Skeletal muscle satellite cell (primary cell): ENCODE measurements at regions not wholly inside any gene's neighbourhood (a gene's known extent, or its start where the extent isn't known, plus 50 kb on each side); places are given as distances from the start of the nearest gene placed in this dataset.
A peak's percentile ranks its signal among the peaks of the same experiment; 100 is the strongest.
"Not testable (repeated sequence)": the region's sequence is repeated elsewhere in the genome, so short reads cannot be mapped to it uniquely, and the experiment has no call there.

Experiments used
- H3K27me3 ChIP-seq: 2 replicates; pipeline ENCODE4 v1.7.0; 2013; ENCODE audit warnings: low read length; ENCODE audit not compliant: control insufficient read depth, insufficient read depth
- H3K36me3 ChIP-seq: 2 replicates; pipeline ENCODE4 v1.7.0; 2013; ENCODE audit warnings: mild to moderate bottlenecking, control low read depth, low read length; ENCODE audit not compliant: insufficient read depth
- H3K4me1 ChIP-seq: 2 replicates; pipeline ENCODE4 v1.7.0; 2013; ENCODE audit warnings: low read length; ENCODE audit not compliant: control insufficient read depth, insufficient read depth
- H3K4me2 ChIP-seq: 2 replicates; pipeline ENCODE4 v1.7.0; 2013; ENCODE audit warnings: mild to moderate bottlenecking, low read length
- H3K4me3 ChIP-seq: 2 replicates; pipeline ENCODE4 v1.7.0; 2013; ENCODE audit warnings: low read length
- H3K9ac ChIP-seq: 2 replicates; pipeline ENCODE4 v1.7.0; 2013; ENCODE audit warnings: mild to moderate bottlenecking, low read depth, low read length, moderate library complexity
- H3K9me3 ChIP-seq: replicated peaks from 2 replicates; pipeline ENCODE4 v1.7.0; 2013; ENCODE audit warnings: mild to moderate bottlenecking, control low read depth, low read length

GRCh38 chr6:134748484-134748883 is 201.4 kb downstream of the ALDH8A1 start:
- H3K9ac ChIP-seq, result no peak overlapping the region
- no peak overlapping the region for H3K4me2 ChIP-seq
- H3K9me3 ChIP-seq, result no peaks in the 10 kb centered on the region
- H3K36me3 ChIP-seq, result no peaks in the 10 kb centered on the region
- H3K27me3 ChIP-seq, result no peaks in the 10 kb centered on the region
- H3K4me1 ChIP-seq, result peaks cover 7% of the 10 kb centered on the region
- H3K4me3 ChIP-seq, result no peak overlapping the region

- peaks cover 11% of the 10 kb centered on the region for H3K4me1 ChIP-seq
- H3K27me3 ChIP-seq, H3K9ac ChIP-seq, H3K4me3 ChIP-seq, H3K9me3 ChIP-seq, H3K4me2 ChIP-seq, H3K36me3 ChIP-seq: not testable (repeated sequence)
Measured at GRCh38 chr6:134747197-134747596, 202.7 kb downstream of the ALDH8A1 start.

GRCh38 chr6:134746140-134746539 is 203.8 kb downstream of the ALDH8A1 start:
- Histone ChIP-seq H3K9ac (no peak overlapping the region), H3K4me1 (peaks cover 12% of the 10 kb centered on the region), H3K36me3 (no peaks in the 10 kb centered on the region), H3K9me3 (no peaks in the 10 kb centered on the region), H3K4me3 (no peak overlapping the region), H3K27me3 (no peaks in the 10 kb centered on the region), H3K4me2 (no peak overlapping the region)

GRCh38 chr6:134745192-134745591 is 204.7 kb downstream of the ALDH8A1 start:
- not testable (repeated sequence) for H3K36me3 ChIP-seq, H3K9me3 ChIP-seq, H3K4me2 ChIP-seq, H3K9ac ChIP-seq, H3K4me3 ChIP-seq, H3K27me3 ChIP-seq
- H3K4me1 ChIP-seq, result peaks cover 15% of the 10 kb centered on the region

- no peak overlapping the region for H3K9ac ChIP-seq
- peaks cover 24% of the 10 kb centered on the region for H3K4me1 ChIP-seq
- no peaks in the 10 kb centered on the region for H3K27me3 ChIP-seq
- H3K4me2 ChIP-seq, result no peak overlapping the region
- H3K4me3 ChIP-seq, result no peak overlapping the region
- no peaks in the 10 kb centered on the region for H3K9me3 ChIP-seq
- H3K36me3 ChIP-seq, result no peaks in the 10 kb centered on the region
Measured at GRCh38 chr6:134744301-134744700, 205.6 kb downstream of the ALDH8A1 start.

- no peak overlapping the region for H3K4me2 ChIP-seq
- H3K4me3 ChIP-seq, result no peak overlapping the region
- H3K36me3 ChIP-seq, result no peaks in the 10 kb centered on the region
- H3K9ac ChIP-seq, result no peak overlapping the region
- no peaks in the 10 kb centered on the region for H3K27me3 ChIP-seq
- no peaks in the 10 kb centered on the region for H3K9me3 ChIP-seq
- peaks cover 27% of the 10 kb centered on the region for H3K4me1 ChIP-seq
Measured at GRCh38 chr6:134741200-134741536, 208.7 kb downstream of the ALDH8A1 start.

- Histone ChIP-seq H3K9me3 (no peaks in the 10 kb centered on the region), H3K4me3 (no peak overlapping the region), H3K27me3 (no peaks in the 10 kb centered on the region), H3K4me2 (no peak overlapping the region), H3K9ac (no peak overlapping the region), H3K4me1 (peaks cover 27% of the 10 kb centered on the region), H3K36me3 (no peaks in the 10 kb centered on the region)
Measured at GRCh38 chr6:134740473-134741199, 209.3 kb downstream of the ALDH8A1 start.

GRCh38 chr6:134740027-134740373 is 209.9 kb downstream of the ALDH8A1 start:
- no peaks in the 10 kb centered on the region for H3K27me3 ChIP-seq
- no peaks in the 10 kb centered on the region for H3K9me3 ChIP-seq
- H3K36me3 ChIP-seq, result no peaks in the 10 kb centered on the region
- peak overlapping the region; percentile 14 for H3K4me2 ChIP-seq
- H3K9ac ChIP-seq, result no peak overlapping the region
- H3K4me3 ChIP-seq, result no peak overlapping the region
- peaks cover 27% of the 10 kb centered on the region for H3K4me1 ChIP-seq

- peaks cover 27% of the 10 kb centered on the region for H3K4me1 ChIP-seq
- H3K9me3 ChIP-seq, result no peaks in the 10 kb centered on the region
- H3K36me3 ChIP-seq, result no peaks in the 10 kb centered on the region
- no peaks in the 10 kb centered on the region for H3K27me3 ChIP-seq
- H3K4me2 ChIP-seq, result peak overlapping the region; percentile 14
- H3K4me3 ChIP-seq, result no peak overlapping the region
- no peak overlapping the region for H3K9ac ChIP-seq
Measured at GRCh38 chr6:134739299-134740026, 210.4 kb downstream of the ALDH8A1 start.

GRCh38 chr6:134738211-134738885 is 211.6 kb downstream of the ALDH8A1 start:
- Histone ChIP-seq H3K4me2 (no peak overlapping the region), H3K4me3 (no peak overlapping the region), H3K4me1 (peaks cover 27% of the 10 kb centered on the region), H3K9me3 (no peaks in the 10 kb centered on the region), H3K9ac (no peak overlapping the region), H3K27me3 (no peaks in the 10 kb centered on the region), H3K36me3 (no peaks in the 10 kb centered on the region)

GRCh38 chr6:134735461-134735860 is 214.4 kb downstream of the ALDH8A1 start:
- Histone ChIP-seq H3K4me3 (no peak overlapping the region), H3K36me3 (no peaks in the 10 kb centered on the region), H3K4me2 (no peak overlapping the region), H3K4me1 (peaks cover 14% of the 10 kb centered on the region), H3K27me3 (no peaks in the 10 kb centered on the region), H3K9ac (no peak overlapping the region), H3K9me3 (no peaks in the 10 kb centered on the region)
